ENCODE measurements at regions not wholly inside any gene's neighbourhood (a gene's known extent, or its start where the extent isn't known, plus 50 kb on each side); places are given as distances from the start of the nearest gene placed in this dataset.
"Not testable (repeated sequence)": the region's sequence is repeated elsewhere in the genome, so short reads cannot be mapped to it uniquely, and the experiment has no call there.

DNA sequence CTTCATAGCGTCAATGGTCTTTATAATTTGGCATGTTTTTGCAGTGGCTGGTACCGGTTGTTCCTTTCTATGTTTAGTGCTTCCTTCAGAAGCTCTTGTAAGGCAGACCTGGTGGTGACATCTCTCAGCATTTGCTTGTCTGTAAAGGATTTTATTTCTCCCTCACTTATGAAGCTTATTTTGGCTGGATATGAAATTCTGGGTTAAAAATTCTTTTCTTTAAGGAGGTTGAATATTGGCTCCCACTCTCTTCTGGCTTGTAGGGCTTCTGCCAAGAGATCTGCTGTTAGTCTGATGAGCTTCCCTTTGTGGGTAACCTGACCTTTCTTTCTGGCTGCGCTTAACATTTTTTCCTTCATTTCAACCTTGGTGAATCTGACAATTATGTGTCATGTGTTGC lies 250.0 kb upstream of the CTNNB1 start:
- DNase-seq (ENCODE audit: low spot score), result not testable (repeated sequence)

DNA sequence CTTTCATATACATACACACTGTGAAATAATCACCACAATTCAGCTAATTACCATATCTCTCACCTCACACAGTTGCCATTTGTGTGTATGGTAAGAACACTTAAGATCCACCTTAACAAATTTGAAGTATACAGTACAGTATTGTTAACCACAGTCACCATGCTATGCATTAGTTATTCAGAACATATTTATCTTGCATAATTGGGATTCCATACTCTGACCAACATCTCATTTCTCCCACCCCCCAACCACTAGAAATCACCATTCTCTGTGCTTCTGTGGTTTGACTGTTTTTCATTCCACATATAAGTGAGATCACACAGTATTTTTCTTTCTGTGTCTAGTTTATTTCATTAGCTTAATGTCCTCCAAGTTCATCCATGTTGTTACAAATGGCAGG lies 247.7 kb upstream of the CTNNB1 start:
- no peak for DNase-seq (ENCODE audit: low spot score)

DNA sequence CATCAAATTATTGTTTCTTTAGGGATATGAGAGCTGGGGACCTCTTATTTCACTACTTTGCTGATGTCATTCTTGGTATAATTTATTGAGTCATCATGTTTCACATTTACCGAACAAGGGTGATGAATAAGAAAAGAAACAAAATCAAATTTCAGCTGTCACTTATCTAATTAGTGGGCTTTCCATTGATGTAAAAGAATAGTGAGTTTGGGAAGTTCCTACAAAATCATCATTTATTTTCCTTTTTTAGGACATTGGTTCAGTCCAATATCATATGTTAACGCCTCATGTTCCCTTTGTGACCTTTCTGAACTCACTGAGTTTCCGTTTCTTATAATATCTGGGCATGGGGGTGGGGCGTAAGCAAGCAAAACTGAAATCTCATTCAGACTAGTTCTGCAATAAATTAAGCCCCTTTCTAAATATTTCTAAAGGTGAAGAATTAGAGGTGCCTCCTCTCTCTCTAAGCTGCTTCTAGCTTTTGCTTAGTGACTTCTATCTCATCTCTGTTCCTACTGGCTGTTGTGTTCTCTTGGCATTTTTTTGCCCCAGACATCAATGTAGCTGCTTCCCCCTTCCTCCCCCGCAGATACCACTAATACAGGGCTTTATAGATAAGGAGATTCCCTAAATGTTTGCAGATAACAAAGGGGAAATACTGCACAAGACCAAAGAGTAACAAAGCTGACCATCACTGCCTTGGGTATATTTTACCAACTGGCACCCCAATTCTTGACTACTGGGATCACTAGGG lies 238.0 kb upstream of the CTNNB1 start:
- DNase-seq (ENCODE audit: low spot score), result no peak

DNA sequence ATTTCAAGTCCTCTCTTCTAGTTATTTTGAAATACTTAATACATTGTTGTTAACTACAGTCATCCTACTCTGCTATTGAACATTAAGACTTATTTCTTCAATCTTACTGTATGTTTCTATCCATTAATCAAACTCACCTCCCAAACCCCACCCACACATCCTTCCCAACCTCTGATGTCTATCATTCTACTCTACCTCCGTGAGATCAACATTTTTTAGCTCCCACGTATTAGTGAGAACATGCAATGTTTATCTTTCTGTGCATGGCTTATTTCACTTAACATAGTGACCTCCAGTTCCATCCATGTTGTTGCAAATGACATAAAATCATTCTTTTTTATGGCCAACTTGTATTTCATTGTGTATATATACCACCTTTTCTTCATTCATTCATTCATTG lies 236.6 kb upstream of the CTNNB1 start:
- no peak for DNase-seq (ENCODE audit: low spot score)

DNA sequence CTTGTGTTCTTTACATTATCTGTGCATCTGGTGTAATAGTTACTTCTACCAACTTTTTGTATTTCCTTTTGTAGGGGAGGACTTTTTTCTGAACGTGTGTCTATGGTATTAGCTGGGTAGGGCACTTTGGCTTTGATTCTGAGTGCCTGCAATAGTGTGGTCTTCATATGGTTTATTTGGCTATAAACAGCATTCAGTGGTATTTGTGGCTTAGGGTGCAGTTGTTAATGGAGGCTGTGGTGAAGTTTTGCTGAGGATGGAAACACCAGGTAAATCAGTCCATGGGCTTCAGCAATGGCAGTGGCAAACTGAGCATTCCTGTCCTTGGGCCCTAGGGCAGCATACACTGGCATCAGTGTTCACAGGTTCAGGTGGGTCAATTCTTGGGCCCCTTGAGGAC lies 230.6 kb upstream of the CTNNB1 start:
- no peak for DNase-seq (ENCODE audit: low spot score)

DNA sequence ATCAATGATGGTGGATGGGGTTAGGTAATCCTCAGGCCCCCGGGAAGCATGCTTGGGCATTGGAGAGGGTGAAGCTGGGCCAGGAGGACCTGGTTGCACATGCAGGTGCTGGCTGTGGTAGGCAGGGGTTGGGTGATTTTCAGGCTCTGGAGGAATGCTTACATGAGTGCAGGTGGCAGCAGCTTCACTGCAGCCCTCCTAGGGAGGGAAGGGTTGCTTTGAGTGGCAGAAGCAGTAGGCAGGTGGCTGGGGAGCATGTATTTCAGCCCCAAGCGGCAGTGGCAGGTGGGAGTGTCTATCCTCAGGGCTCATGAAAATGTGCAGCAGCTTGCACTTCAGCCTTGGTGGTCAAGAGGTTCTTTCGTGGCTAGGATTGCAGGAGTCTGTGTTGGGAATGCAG lies 230.0 kb upstream of the CTNNB1 start:
- no peak for DNase-seq (ENCODE audit: low spot score)

DNA sequence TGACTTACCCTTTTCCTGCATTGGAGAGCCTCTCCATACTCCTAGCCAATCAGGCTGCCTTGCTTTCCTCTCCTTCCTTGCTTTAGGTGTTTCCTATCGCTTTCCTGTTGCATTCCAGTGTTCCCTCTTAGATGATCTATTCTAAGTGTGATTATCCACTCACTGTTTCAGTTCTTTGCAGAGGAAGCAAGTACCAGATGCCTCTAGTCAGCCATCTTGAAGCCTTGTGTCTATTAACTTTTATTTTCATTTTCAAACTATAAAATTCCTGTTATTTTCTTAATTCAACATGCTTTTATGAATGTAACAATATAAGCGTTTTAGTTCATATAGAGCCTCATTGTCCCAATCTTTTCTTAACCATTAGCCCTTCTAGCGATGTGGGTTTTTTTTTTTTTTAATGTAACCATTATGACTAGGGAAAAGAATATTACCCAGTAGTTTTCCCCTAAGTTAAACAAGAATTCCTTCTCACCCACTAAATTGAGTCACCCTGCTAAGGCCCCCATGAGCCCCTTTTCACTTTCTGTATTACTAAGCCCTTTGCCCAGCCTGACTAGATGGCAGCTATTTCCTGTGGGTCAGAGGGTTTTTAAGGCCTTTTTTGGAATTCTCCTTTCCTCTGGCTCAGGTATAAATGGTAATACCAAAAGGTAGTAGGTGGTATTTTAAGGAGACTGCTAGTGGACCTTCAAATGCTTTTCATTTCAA lies 229.4 kb upstream of the CTNNB1 start:
- no peak for DNase-seq (ENCODE audit: low spot score)

DNA sequence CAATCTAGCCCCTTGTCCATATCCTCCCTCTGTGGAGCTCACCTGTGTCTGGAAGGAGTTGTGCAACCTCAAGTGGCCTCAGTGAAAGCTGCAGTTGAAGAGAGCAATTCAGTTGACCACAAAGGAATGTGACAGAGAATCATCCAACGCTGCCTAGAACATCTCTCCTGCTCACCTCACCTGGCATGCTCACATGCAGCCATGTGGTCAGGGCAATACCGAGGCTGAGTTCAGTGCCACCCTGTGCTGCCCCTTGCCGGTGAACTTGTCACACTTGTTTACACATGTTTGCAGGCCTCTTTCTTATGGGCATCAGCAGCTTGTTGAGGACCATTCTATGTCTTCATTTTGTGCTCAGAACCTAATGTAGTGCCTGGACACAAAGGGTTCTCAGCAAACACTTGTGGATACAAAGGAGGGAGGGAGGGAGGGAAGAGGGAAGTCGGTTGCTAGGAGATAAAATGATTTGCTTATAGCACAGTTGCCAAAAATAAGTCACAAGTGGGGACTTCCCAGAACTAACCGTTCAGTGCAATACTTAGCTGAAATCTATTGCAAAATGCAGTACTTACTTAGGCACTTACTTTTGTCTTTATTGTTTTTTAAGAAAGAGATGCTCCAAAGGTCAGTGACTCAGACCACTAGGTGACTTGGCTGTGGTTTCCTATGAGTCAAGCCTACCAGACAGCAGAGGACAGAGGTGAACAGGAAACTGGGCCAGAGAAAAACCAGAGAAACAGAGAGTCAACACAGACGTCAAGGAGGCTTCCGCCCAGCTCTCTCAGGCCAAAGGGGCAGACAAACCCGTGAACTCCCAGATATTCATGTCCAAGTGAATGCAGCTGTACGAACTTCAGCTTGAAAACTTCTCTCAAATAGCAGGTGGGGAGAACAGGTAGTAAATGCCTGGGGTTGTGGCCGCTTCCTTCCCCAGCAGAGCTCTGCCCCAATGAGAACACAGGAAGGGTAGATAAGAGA lies 227.8 kb upstream of the CTNNB1 start:
- DNase-seq (ENCODE audit: low spot score), result peak; percentile 83

DNA sequence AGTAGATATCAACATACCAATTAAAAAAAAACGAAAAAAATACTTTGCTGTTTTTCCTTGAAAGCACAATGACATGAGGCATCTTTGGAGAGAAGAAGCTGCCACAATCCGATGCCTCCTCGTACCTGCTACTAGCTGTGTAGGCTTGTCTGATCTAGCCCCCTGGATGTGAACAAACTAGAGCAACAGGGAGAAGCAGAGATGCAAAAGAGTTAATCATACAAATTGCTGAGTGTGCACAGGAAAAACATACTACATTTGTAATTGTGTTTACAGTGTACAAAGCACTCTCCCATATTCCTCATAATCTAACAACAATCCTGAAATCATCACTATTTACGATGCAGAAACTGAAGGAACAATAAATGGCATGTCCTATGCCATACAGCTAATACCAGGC lies 227.0 kb upstream of the CTNNB1 start:
- no peak for DNase-seq (ENCODE audit: low spot score)

DNA sequence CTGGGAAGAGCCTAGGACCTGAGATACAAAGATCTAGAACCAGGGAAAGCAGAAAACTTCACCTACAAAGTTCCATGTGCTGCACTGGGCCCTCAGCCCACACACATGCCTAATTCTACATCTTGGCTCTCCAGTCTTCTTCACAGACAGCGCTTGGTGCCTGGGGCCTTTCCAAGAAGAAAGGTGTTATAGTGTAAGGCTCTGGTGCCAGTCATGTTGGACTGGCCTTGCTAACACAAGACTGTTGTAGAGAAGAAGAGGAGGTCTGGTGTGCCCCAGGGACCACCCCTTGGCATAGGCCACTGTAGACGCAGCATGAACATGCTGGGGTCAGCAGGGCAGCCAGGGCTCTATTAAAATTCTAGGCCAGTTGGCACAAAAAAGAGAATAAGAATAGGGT lies 226.2 kb upstream of the CTNNB1 start:
- DNase-seq (ENCODE audit: low spot score), result no peak

DNA sequence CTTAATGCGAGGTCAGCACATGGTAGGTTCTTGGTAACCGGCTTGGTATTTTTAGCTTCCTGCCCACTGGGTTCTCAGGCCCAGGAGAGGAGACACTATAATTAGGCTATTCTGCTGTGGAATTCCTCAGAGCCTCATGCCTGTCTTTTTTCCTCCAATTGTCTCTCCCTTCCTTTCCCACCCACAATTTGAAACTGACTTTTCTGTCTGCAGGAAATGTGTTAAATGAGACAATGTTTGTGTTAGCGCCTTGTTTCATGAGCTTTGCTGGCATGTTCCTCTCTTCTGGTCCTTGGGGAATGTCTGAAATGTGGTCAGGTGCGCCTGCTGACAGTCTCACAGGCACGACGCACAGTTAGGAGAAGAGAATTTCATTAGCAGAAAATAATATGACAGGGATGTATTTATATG lies 223.6 kb upstream of the CTNNB1 start:
- DNase-seq (ENCODE audit: low spot score), result no peak

DNA sequence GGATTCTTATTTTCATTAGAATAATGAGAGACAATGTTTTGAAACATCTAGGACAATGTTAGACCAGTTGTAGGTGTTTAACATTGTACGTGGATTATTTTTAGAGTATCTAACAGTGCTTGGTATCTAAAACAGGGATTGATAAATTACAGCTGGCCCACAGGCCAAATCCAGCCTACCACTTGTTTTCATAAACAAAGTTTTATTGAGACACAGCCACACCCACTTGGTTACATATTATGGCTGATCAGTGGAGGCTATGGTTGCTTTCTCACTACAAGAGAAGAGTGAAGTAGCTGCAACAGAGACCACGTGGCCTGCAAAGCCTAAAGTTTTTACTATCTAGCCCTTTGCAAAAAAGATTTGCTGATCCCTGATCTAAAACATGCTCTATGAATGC lies 223.1 kb upstream of the CTNNB1 start:
- no peak for DNase-seq (ENCODE audit: low spot score)

DNA sequence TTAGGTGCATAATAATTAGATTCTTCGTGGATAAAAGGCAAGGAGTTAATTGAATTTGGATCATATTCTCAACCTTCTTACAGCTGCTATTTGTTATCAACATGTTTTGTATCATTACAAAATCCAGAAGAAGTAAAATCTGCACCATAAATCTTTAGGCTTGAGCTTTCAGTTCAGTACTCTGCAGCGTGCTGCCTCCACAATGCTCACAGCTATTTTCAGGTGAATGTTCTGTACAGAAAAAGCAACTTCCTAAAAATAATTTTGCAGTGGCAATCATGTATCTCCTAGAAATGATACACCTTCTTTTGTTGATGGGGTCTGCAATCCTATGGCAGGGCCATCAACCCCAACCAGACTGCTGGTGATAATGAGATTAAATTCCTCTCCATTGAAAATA lies 220.9 kb upstream of the CTNNB1 start:
- DNase-seq (ENCODE audit: low spot score), result no peak

DNA sequence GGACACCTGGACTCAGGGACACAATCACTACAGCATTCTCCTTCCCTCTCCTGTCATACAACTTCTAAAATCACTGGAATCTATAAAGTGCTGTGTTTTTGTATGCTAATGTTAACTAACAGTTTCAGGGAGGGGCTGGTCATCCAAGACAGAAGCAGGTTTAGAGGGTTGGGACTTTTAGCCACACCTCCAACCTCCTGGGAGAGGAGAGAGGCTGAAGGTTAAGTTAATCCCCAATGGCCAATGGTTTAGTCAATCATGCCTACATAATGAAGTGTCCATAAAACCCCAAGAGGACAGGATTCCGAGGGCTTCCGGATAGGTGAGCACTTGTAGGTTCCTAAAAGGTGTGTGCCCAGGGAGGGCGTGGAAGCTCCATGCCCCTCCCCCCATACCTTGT lies 219.3 kb upstream of the CTNNB1 start:
- no peak for DNase-seq (ENCODE audit: low spot score)

DNA sequence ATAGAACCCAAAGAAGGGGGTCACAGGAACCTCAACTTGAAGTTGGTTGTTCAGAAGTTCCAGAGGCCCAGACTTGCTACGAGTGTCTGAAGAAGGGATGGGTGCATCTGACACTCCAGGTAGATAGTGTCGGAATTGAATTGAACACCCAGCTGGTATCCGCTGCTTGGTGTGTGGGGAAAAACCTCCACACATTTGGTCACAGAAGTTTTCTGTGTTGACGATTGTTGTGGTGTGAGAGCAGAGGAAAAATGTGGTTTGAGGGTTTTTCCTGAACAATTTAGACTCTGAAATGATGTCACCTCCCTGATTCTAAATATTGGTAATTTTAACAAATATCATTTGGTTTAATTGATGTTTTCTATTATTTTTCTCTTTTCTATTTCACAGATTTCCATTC lies 218.8 kb upstream of the CTNNB1 start:
- no peak for DNase-seq (ENCODE audit: low spot score)

DNA sequence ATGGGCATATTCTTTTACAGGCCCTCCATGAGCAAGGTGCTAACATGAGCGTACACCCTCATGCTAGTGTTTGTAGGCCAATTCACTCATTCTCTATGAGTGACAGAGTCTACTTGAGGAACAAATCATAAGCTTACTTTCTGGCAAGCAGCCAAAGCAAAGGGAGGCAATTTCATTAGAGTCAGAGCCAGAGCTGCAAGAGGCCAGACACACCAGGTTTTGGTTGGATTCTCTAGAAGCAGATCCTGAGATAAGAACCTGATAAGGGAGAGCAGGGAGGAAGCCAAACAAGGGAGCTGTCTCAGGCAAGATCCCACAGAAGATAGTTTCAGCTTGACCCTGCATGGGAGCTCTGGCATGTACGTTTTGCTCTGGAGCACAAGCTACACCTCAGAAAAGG lies 214.1 kb upstream of the CTNNB1 start:
- DNase-seq (ENCODE audit: low spot score), result no peak

DNA sequence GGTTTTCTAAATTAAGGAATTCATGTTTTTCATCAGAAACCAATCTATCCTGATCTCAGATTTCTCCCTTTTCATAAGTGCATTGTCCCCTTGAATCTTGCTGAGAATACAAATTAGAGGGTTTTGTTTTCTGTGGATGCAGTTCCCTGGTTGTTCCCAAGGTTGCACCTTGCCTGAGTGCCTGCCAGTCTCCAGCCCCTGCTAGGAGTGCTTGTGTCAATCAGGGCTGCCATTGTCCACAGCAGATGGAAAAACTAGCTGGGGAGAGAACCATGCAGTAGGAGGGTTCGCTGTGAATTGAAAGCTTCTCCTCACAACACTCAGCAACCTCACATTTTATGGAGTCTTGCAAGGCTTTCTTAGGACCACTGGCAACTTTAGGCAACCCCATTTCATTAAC lies 210.8 kb upstream of the CTNNB1 start:
- no peak for DNase-seq (ENCODE audit: low spot score)

DNA sequence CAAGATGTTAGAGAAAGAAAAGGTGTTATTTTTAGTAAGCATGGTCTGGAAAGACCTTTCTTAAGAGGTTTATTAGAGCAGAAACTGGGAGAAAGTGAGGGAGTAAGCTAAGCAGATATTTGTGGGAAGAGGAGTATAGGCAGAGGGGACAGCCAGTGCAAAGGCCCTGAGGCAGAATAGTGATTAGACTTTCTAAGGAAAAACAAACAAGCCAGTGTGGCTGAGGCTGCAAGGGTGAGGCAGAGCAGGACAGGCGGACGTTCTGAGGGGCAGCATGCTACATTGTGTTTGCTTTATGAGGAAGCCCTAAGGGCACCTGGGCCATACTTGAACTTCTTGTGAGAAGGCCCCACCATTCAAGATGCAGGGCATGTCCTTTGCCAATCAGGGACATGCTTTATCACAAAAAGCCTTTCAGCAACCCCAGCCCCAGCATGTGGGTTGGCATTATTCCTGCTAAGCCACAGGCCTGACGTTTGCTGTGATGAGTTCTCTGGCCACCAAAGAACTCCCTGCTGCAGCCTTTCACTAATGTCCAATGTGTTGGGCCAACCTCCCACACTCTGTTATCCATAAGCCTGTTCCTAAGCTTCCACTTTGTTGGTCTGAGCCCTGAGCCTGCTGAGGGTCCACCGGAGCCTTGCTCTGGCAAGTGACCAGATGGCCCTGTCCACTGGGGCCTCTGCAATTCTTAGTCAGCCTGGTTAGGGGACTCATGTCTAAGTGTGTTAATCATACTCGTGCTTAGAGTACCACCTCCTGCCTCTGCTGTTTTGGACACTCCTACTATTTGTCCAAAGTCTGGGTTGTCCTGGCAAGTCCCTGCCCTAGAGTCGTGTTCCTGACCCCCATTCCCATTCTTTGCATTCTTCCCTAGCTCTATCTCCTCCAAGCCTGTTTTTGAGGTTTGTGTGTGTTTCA lies 209.9 kb upstream of the CTNNB1 start:
- no peak for DNase-seq (ENCODE audit: low spot score)

DNA sequence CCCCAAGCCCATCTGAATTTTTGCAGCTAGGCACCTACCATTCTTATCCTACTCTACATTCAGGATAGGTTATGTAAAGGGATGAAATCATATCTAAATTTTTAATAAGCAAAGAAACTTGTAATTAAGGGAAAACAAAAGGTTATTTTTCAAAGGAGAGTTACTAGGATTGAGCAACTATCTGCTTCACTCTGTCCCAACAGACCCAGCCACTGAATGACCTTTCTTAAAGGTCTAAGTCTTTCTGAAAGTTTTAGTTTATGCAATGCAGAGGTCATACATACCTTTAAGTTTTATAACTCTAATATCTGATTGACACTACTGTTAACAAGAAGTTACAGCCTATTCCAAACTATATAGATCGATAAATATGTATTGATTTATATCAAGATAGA lies 209.2 kb upstream of the CTNNB1 start:
- no peak for DNase-seq (ENCODE audit: low spot score)

DNA sequence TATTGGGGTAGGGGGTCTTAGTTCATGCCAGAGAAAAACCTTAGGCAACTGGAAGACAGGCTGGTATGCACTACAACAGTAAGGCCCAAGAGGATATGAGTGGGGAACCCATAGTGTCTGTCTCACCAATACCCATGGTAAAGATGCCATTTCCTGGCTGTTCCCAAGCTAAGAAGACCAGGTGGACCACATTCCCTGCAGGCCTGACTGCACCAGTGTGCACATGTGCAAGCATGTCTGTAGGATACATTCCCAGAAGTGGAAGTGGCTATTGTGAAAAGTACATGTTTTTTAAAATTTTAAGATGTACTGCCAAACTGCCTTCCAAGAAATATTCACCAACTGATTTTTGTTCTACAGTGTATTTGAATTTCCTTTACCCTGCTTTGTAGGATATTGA lies 207.3 kb upstream of the CTNNB1 start:
- DNase-seq (ENCODE audit: low spot score), result no peak

DNA sequence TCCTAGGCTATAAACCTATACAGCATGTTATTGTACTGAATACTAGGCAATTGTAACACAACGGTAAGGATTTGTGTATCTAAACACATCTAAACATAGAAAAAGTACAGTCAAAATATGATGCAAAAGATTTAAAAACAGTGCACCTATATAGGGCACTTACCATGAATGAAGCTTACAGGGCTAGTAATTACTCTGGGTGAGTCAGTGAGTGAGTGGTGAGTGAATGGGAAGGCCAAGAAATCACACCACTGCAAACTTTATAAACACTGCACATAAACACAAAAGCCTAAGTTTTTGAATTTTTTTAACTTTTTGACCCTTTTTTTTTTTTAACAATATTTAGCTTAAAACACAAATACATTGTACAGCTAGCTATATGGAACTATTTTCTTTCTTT lies 204.7 kb upstream of the CTNNB1 start:
- no peak for DNase-seq (ENCODE audit: low spot score)

DNA sequence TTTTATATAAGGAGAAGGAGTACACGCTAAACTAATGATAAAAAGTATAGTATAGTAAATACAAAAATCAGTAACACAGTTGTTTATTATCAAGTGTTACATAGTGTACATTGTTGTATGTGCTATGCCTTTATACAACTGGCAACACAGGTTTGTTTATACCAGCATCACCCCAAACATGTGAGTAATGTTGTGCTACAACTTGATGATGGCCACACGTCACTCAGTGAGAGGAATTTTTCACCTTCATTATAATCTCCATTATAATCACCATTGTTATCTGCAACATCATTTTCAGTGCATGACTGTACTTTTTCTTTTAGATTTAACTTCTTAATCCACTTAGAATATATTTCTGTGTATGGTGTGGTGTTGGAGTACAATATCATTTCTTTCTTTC lies 204.0 kb upstream of the CTNNB1 start:
- DNase-seq (ENCODE audit: low spot score), result no peak
